ENCODE measurements at regions not wholly inside any gene's neighbourhood (a gene's known extent, or its start where the extent isn't known, plus 50 kb on each side); places are given as distances from the start of the nearest gene placed in this dataset.

GRCh38 chr16:79792076-79792475 is 191.5 kb upstream of the MAF start:
- H3K27me3 Mint-ChIP-seq (ENCODE audit: low read depth), result no peaks in the 10 kb centered on the region; the same call in 1 of the 2 replicates
- Histone ChIP-seq H3K9me3 (ENCODE audit: control insufficient read depth, low read depth, low read length) (no peaks in the 10 kb centered on the region), H2BK20ac (ENCODE audit: low read depth, low read length, poor library complexity, severe bottlenecking) (no peak overlapping the region)

More at GRCh38 chr16:79792076-79792475, 191.5 kb upstream of the MAF start:
- H3K9me3 Mint-ChIP-seq, result no peaks in the 10 kb centered on the region
- no peaks in the 10 kb centered on the region for H3K79me2 ChIP-seq (ENCODE audit: insufficient read depth, low read length)
- no peak overlapping the region for H3K56ac ChIP-seq (ENCODE audit: insufficient read length, low read depth, low read length)
- H2BK12ac ChIP-seq (ENCODE audit: insufficient read length, low read depth, low read length), result no peak overlapping the region
- H4K91ac ChIP-seq (ENCODE audit: insufficient read length, low read depth, low read length), result no peak overlapping the region
- no peak for DNase-seq
- no peak overlapping the region for H2BK120ac ChIP-seq (ENCODE audit: low read depth, low read length, poor library complexity, severe bottlenecking)
- no peak overlapping the region for H3K9ac ChIP-seq (ENCODE audit: extremely low read depth, insufficient read length, low read length)
- no peak overlapping the region for H3K27ac ChIP-seq (ENCODE audit: insufficient read length, low read depth, low read length)
- no peak overlapping the region for H3K4me2 ChIP-seq (ENCODE audit: insufficient read depth, insufficient read length, low read length)
- no peak overlapping the region for H3T11ph ChIP-seq (ENCODE audit: low read length)
- TF ChIP-seq CTCF (conservative IDR thresholded peaks at IDR 0.05), result no peak
- no peaks in the 10 kb centered on the region for H4K20me1 ChIP-seq (ENCODE audit: control insufficient read depth, insufficient read depth, insufficient read length)
- H2BK15ac ChIP-seq (ENCODE audit: low read depth, low read length), result no peak overlapping the region
- no CpG with 5 or more reads among the region's 6 CpGs for WGBS (ENCODE audit: extremely low coverage, insufficient read length, low lambda C conversion rate)
- H3K4me3 Mint-ChIP-seq, result no peak overlapping the region
- H3K14ac ChIP-seq (ENCODE audit: insufficient read depth, low read length), result no peak overlapping the region
- H3K23ac ChIP-seq (ENCODE audit: insufficient read length, low read depth, low read length), result no peak overlapping the region
- H3K23me2 ChIP-seq (ENCODE audit: insufficient read length, low read depth, low read length, poor library complexity, severe bottlenecking), result no peaks in the 10 kb centered on the region
- no peak overlapping the region for H2AFZ ChIP-seq (ENCODE audit: low read length)
- no peak overlapping the region for H4K5ac ChIP-seq (ENCODE audit: insufficient read length, low read depth, low read length)
- H3K4ac ChIP-seq (ENCODE audit: low read depth, low read length), result no peak overlapping the region
- no peak overlapping the region for H2AK5ac ChIP-seq (ENCODE audit: insufficient read length, low read length)
- H3K4me1 ChIP-seq (ENCODE audit: insufficient read depth, low read length), result no peaks in the 10 kb centered on the region; the same call in 1 of the 2 replicates
- no peak overlapping the region for H2BK5ac ChIP-seq (ENCODE audit: insufficient read length, low read length)
- H3K18ac ChIP-seq (ENCODE audit: insufficient read length, low read depth, low read length), result no peak overlapping the region
- no peaks in the 10 kb centered on the region; a peak in 1 of 7 replicates for H3K36me3 Mint-ChIP-seq (ENCODE audit: insufficient read depth in 1 of 3, low read depth in 3 of 3)
- H4K8ac ChIP-seq (replicated peaks; ENCODE audit: insufficient read length, low read depth, low read length), result no peak overlapping the region
- no peaks in the 10 kb centered on the region for H3K79me1 ChIP-seq (ENCODE audit: insufficient read depth, low read depth, low read length, poor library complexity, severe bottlenecking)
- H3K4me1 Mint-ChIP-seq, result peaks cover 15 to 17% of the 10 kb centered on the region in 2 experiments
- H3K27me3 ChIP-seq (ENCODE audit: insufficient read depth, low read length), result no peaks in the 10 kb centered on the region
- no peak overlapping the region for H3K27ac Mint-ChIP-seq

Measured in H9 (cell line).